HL-60 (cell line): ENCODE measurements at regions not wholly inside any gene's neighbourhood (a gene's known extent, or its start where the extent isn't known, plus 50 kb on each side); places are given as distances from the start of the nearest gene placed in this dataset.

Source experiments
- CTCF ChIP-seq: IDR thresholded peaks from one replicate; pipeline ENCODE4 v1.5.1; 2011; ENCODE audit warnings: low read length, control low read depth, inconsistent platforms; ENCODE audit not compliant: insufficient read depth
- GABPA ChIP-seq: IDR thresholded peaks from 2 replicates; pipeline ENCODE4 v1.6.1; 2012; ENCODE audit warnings: low read depth
- POLR2AphosphoS5 ChIP-seq: IDR thresholded peaks from 2 replicates; pipeline ENCODE4 v1.6.1; 2012; ENCODE audit warnings: low read depth
- SPI1 ChIP-seq: IDR thresholded peaks from 2 replicates; pipeline ENCODE4 v1.6.1; 2012; ENCODE audit warnings: low read depth, mild to moderate bottlenecking, borderline replicate concordance

GRCh38 chr7:51518646-51519045, 202.0 kb upstream of the COBL start:
- TF ChIP-seq CTCF (no peak), GABPA (no peak), POLR2AphosphoS5 (no peak), SPI1 (no peak)
